Mesenchymal stem cell (in vitro differentiated cells and primary cell): ENCODE measurements at regions not wholly inside any gene's neighbourhood (a gene's known extent, or its start where the extent isn't known, plus 50 kb on each side); places are given as distances from the start of the nearest gene placed in this dataset.

ENCODE experiments used
- DNase-seq: peaks from one replicate; pipeline ENCODE4 v3.0.0-alpha.2; 2013
- H2AFZ ChIP-seq: one replicate; pipeline ENCODE4 v1.6.1; 2013; ENCODE audit warnings: low read depth, mild to moderate bottlenecking, control low read depth, inconsistent platforms, low read length, moderate library complexity
- H2AK5ac ChIP-seq: 2 replicates; pipeline ENCODE4 v1.6.1; 2013; ENCODE audit warnings: low read length, moderate library complexity, mild to moderate bottlenecking, inconsistent platforms; ENCODE audit not compliant: severe bottlenecking
- H2BK120ac ChIP-seq: one replicate; pipeline ENCODE4 v1.6.1; 2013; ENCODE audit warnings: low read depth, mild to moderate bottlenecking, inconsistent platforms, low read length, moderate library complexity
- H2BK12ac ChIP-seq, 2 experiments: one replicate each; pipeline ENCODE4 v1.6.1; 2013; ENCODE audit warnings: inconsistent platforms in 2 of 2, low read length in 2 of 2, mild to moderate bottlenecking in 2 of 2, moderate library complexity in 2 of 2, control low read depth in 1 of 2
- H2BK15ac ChIP-seq: one replicate; pipeline ENCODE4 v1.6.1; 2013; ENCODE audit warnings: mild to moderate bottlenecking, low read depth, inconsistent platforms; ENCODE audit not compliant: poor library complexity, severe bottlenecking
- H2BK5ac ChIP-seq: 2 replicates; pipeline ENCODE4 v1.6.1; 2013; ENCODE audit warnings: low read depth, mild to moderate bottlenecking, low read length, control low read depth, inconsistent platforms; ENCODE audit not compliant: poor library complexity, severe bottlenecking
- H3K14ac ChIP-seq, 2 experiments: one replicate each; pipeline ENCODE4 v1.6.1; 2013; ENCODE audit warnings: inconsistent platforms in 2 of 2, low read length in 2 of 2, control low read depth in 1 of 2, mild to moderate bottlenecking in 1 of 2, moderate library complexity in 1 of 2
- H3K18ac ChIP-seq, 2 experiments: one replicate each; pipeline ENCODE4 v1.6.1; 2013; ENCODE audit warnings: inconsistent platforms in 2 of 2, low read length in 2 of 2, control low read depth in 1 of 2, low read depth in 1 of 2, mild to moderate bottlenecking in 1 of 2
- H3K23ac ChIP-seq, 2 experiments: one replicate each; pipeline ENCODE4 v1.6.1; 2013; ENCODE audit warnings: inconsistent platforms in 2 of 2, low read length in 2 of 2, mild to moderate bottlenecking in 2 of 2, moderate library complexity in 2 of 2, control low read depth in 1 of 2
- H3K27ac ChIP-seq: 2 replicates; pipeline ENCODE4 v1.5.1; 2013; ENCODE audit warnings: mild to moderate bottlenecking, moderate library complexity, low read length, control low read depth, inconsistent platforms; ENCODE audit not compliant: poor library complexity, severe bottlenecking
- H3K27me3 ChIP-seq, 2 experiments: 2 replicates each; pipeline versions ENCODE4 v1.6.1 to v1.7.0; 2013; ENCODE audit warnings: low read length in 2 of 2, mild to moderate bottlenecking in 2 of 2, moderate library complexity in 2 of 2, control low read depth in 1 of 2, inconsistent platforms in 1 of 2; ENCODE audit not compliant: control insufficient read depth in 1 of 2, insufficient read depth in 1 of 2
- H3K36me3 ChIP-seq, 2 experiments: 2 replicates each; pipeline versions ENCODE4 v1.6.1 to v1.7.0; 2013; ENCODE audit warnings: low read length in 2 of 2, control low read depth in 1 of 2, inconsistent platforms in 1 of 2, low read depth in 1 of 2, mild to moderate bottlenecking in 1 of 2; ENCODE audit not compliant: insufficient read depth in 2 of 2, control insufficient read depth in 1 of 2
- H3K4ac ChIP-seq, 2 experiments: one replicate each; pipeline ENCODE4 v1.6.1; 2013; ENCODE audit warnings: inconsistent platforms in 2 of 2, low read length in 2 of 2, mild to moderate bottlenecking in 2 of 2, moderate library complexity in 2 of 2, control low read depth in 1 of 2, low read depth in 1 of 2
- H3K4me1 ChIP-seq: 2 replicates; pipeline ENCODE4 v1.6.1; 2013; ENCODE audit warnings: low read depth, low read length, control low read depth; ENCODE audit not compliant: control insufficient read depth, insufficient read depth
- H3K4me2 ChIP-seq: 2 replicates; pipeline ENCODE4 v1.6.1; 2013; ENCODE audit warnings: low read length, mild to moderate bottlenecking, inconsistent platforms; ENCODE audit not compliant: poor library complexity, severe bottlenecking
- H3K4me3 ChIP-seq, 2 experiments: 2 replicates each; pipeline versions ENCODE4 v1.5.1 to v1.7.0; 2013; ENCODE audit warnings: low read length in 2 of 2, mild to moderate bottlenecking in 2 of 2, control low read depth in 1 of 2, low read depth in 1 of 2; ENCODE audit not compliant: insufficient read depth in 1 of 2
- H3K79me1 ChIP-seq: replicated peaks from 2 replicates; pipeline ENCODE4 v1.6.1; 2013; ENCODE audit warnings: mild to moderate bottlenecking, control low read depth, low read length, inconsistent platforms; ENCODE audit not compliant: poor library complexity, severe bottlenecking
- H3K9ac ChIP-seq: 2 replicates; pipeline ENCODE4 v1.7.0; 2013; ENCODE audit warnings: mild to moderate bottlenecking, low read length, moderate library complexity
- H3K9me3 ChIP-seq: 2 replicates; pipeline ENCODE4 v1.7.0; 2013; ENCODE audit warnings: mild to moderate bottlenecking, low read length; ENCODE audit not compliant: control insufficient read depth
- H4K8ac ChIP-seq: one replicate; pipeline ENCODE4 v1.6.1; 2013; ENCODE audit warnings: inconsistent platforms, mild to moderate bottlenecking, low read length, moderate library complexity
- H4K91ac ChIP-seq: one replicate; pipeline ENCODE4 v1.6.1; 2013; ENCODE audit warnings: mild to moderate bottlenecking, low read length, inconsistent platforms
- WGBS: methylation state at CpG from one replicate; pipeline ENCODE4 v1.1.7; 2013; ENCODE audit warnings: mixed read lengths; 5-methylcytosine and 5-hydroxymethylcytosine counted together

DNA sequence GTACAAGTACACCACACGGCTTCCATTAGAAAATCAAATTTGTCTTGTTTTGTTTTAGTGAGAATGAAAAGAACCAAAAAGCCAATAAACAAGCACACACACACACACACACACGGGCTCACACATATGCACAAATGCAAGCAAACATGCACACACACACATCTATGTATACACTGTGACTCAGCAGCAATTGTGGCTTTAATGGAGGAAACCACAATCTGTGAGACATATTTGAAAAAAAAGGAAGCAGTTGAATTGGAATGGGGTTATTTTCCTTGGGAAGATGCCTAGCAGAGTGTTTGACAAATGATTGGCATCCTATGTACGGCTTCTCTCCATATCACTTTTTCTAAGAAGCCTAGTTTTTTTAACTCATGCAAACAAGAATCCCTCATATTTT, 201.1 kb upstream of the ARRDC4 start:
- no peak overlapping the region for H3K4me3 ChIP-seq
- H3K79me1 ChIP-seq = no peaks in the 10 kb centered on the region
- no peak overlapping the region for H4K8ac ChIP-seq
- WGBS = 67% methylated on average over 1 of the region's 3 CpGs
- no peak overlapping the region for H2BK5ac ChIP-seq
- H3K9me3 ChIP-seq = no peaks in the 10 kb centered on the region
- no peak overlapping the region for H3K18ac ChIP-seq
- no peak overlapping the region for H2AK5ac ChIP-seq
- peak; percentile 49 for DNase-seq
- H2BK12ac ChIP-seq = no peak overlapping the region
- no peak overlapping the region for H3K27ac ChIP-seq
- H2AFZ ChIP-seq = no peak overlapping the region
- no peak overlapping the region for H3K23ac ChIP-seq
- no peak overlapping the region for H2BK120ac ChIP-seq
- H3K14ac ChIP-seq = no peak overlapping the region
- no peak overlapping the region for H3K4ac ChIP-seq
- H3K9ac ChIP-seq = no peak overlapping the region
- H3K36me3 ChIP-seq = no peaks in the 10 kb centered on the region
- H4K91ac ChIP-seq = no peak overlapping the region
- peaks cover 0 to 4% of the 10 kb centered on the region in 2 experiments for H3K27me3 ChIP-seq
- no peaks in the 10 kb centered on the region for H3K4me1 ChIP-seq
- no peak overlapping the region for H2BK15ac ChIP-seq
- H3K4me2 ChIP-seq = no peak overlapping the region

DNA sequence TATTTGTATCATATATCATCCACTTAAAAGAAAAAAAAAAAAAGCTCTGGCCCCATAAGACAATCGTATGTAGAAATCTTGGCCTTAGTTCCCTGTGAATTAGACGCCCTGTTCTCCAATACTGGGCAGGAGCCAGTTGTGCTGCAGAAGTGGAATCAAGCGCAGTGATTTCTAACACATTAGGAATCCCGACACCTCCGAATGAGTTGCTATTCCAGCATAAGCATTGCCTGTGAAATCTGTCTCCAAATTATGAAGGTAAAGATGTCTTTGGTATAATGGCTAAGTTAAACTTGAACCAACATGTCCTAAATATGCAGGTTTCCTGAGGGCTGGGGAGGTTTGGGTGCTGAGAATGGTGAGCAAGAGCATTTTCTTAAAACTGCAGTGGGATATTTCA, 199.4 kb upstream of the ARRDC4 start:
- Histone ChIP-seq H2BK15ac (no peak overlapping the region), H3K14ac (no peak overlapping the region), H3K27ac (no peak overlapping the region), H3K23ac (no peak overlapping the region), H3K4me3 (no peak overlapping the region), H2AK5ac (no peak overlapping the region), H3K36me3 (no peaks in the 10 kb centered on the region), H3K18ac (no peak overlapping the region), H3K9ac (no peak overlapping the region), H4K91ac (no peak overlapping the region), H3K4ac (no peak overlapping the region), H2BK5ac (no peak overlapping the region), H2BK12ac (no peak overlapping the region), H2BK120ac (no peak overlapping the region), H4K8ac (no peak overlapping the region), H3K4me1 (no peaks in the 10 kb centered on the region), H3K27me3 (peaks cover 0 to 4% of the 10 kb centered on the region in 2 experiments), H2AFZ (no peak overlapping the region), H3K4me2 (no peak overlapping the region), H3K79me1 (no peaks in the 10 kb centered on the region), H3K9me3 (no peaks in the 10 kb centered on the region)
- WGBS = 91% methylated on average over 5 of the region's 5 CpGs
- DNase-seq = no peak

GRCh38 chr15:97783240-97783639, 177.3 kb upstream of the ARRDC4 start:
- 90% methylated on average over 4 of the region's 4 CpGs for WGBS
- Histone ChIP-seq H3K27ac (no peak overlapping the region), H3K18ac (no peak overlapping the region)

GRCh38 chr15:97786741-97787140, 173.8 kb upstream of the ARRDC4 start:
- WGBS = 80% methylated on average over 1 of the region's 1 CpG
- Histone ChIP-seq H3K14ac (no peak overlapping the region), H3K36me3 (no peaks in the 10 kb centered on the region), H3K79me1 (no peaks in the 10 kb centered on the region), H3K4me2 (no peak overlapping the region), H3K18ac (no peak overlapping the region), H2BK15ac (no peak overlapping the region), H2AFZ (no peak overlapping the region), H4K91ac (no peak overlapping the region), H4K8ac (no peak overlapping the region), H3K27ac (no peak overlapping the region), H2AK5ac (no peak overlapping the region), H3K27me3 (no peaks in the 10 kb centered on the region), H3K23ac (no peak overlapping the region), H3K9ac (no peak overlapping the region), H3K4me1 (no peaks in the 10 kb centered on the region), H3K4me3 (no peak overlapping the region), H3K4ac (no peak overlapping the region), H2BK12ac (no peak overlapping the region), H2BK120ac (no peak overlapping the region), H2BK5ac (no peak overlapping the region), H3K9me3 (no peaks in the 10 kb centered on the region)
- DNase-seq = no peak

More at GRCh38 chr15:97783240-97783639, 177.3 kb upstream of the ARRDC4 start:
- H3K9ac ChIP-seq = no peak overlapping the region
- no peaks in the 10 kb centered on the region for H3K36me3 ChIP-seq
- H3K4me1 ChIP-seq = no peaks in the 10 kb centered on the region
- H4K91ac ChIP-seq = no peak overlapping the region
- no peaks in the 10 kb centered on the region for H3K9me3 ChIP-seq
- H2BK12ac ChIP-seq = no peak overlapping the region
- H2BK15ac ChIP-seq = no peak overlapping the region
- no peak overlapping the region for H2BK5ac ChIP-seq
- no peak overlapping the region for H2AK5ac ChIP-seq
- no peak for DNase-seq
- H2AFZ ChIP-seq = no peak overlapping the region
- no peaks in the 10 kb centered on the region for H3K27me3 ChIP-seq
- H3K4ac ChIP-seq = no peak overlapping the region
- H3K4me2 ChIP-seq = no peak overlapping the region
- H2BK120ac ChIP-seq = no peak overlapping the region
- H3K79me1 ChIP-seq = no peaks in the 10 kb centered on the region
- no peak overlapping the region for H3K23ac ChIP-seq
- no peak overlapping the region for H4K8ac ChIP-seq
- H3K4me3 ChIP-seq = no peak overlapping the region
- H3K14ac ChIP-seq = no peak overlapping the region
